Keratinocyte (primary cell): ENCODE measurements at regions not wholly inside any gene's neighbourhood (a gene's known extent, or its start where the extent isn't known, plus 50 kb on each side); places are given as distances from the start of the nearest gene placed in this dataset.
"Not testable (repeated sequence)": the region's sequence is repeated elsewhere in the genome, so short reads cannot be mapped to it uniquely, and the experiment has no call there.

ENCODE experiments used
- DNase-seq: peaks from one replicate; pipeline ENCODE4 v3.0.0-alpha.2; 2011; ENCODE audit warnings: low read depth, missing footprints, low spot score
- FAIRE-seq: peaks from 2 replicates; lab custom pipeline; 2011; peaks lifted over from hg19 to GRCh38; lab: Jason Lieb, UNC
- H2AFZ ChIP-seq: 2 replicates; pipeline ENCODE4 v1.6.0; 2012; ENCODE audit warnings: low read length, control low read depth, inconsistent platforms; ENCODE audit not compliant: control insufficient read depth
- H3K27ac ChIP-seq: 2 replicates; pipeline ENCODE4 v1.5.1; 2011; ENCODE audit warnings: low read length; ENCODE audit not compliant: control insufficient read depth, insufficient read depth
- H3K27me3 ChIP-seq: 3 replicates; pipeline ENCODE4 v1.6.0; 2011; ENCODE audit warnings: low read length; ENCODE audit not compliant: control insufficient read depth, insufficient read depth; ENCODE audit errors: extremely low read depth
- H3K36me3 ChIP-seq, 2 experiments: 2 replicates in 1 of 2; 3 replicates in 1 of 2; pipeline ENCODE4 v1.5.1; 2011; ENCODE audit warnings: low read length in 2 of 2, mild to moderate bottlenecking in 1 of 2; ENCODE audit not compliant: control insufficient read depth in 2 of 2, insufficient read depth in 2 of 2; ENCODE audit errors: extremely low read depth in 1 of 2
- H3K4me1 ChIP-seq: 3 replicates; pipeline ENCODE4 v1.5.1; 2011; ENCODE audit warnings: low read length; ENCODE audit not compliant: control insufficient read depth, insufficient read depth; ENCODE audit errors: extremely low read depth
- H3K4me2 ChIP-seq: 3 replicates; pipeline ENCODE4 v1.6.0; 2011; ENCODE audit warnings: low read depth, low read length; ENCODE audit not compliant: control insufficient read depth, insufficient read depth; ENCODE audit errors: extremely low read depth
- H3K4me3 ChIP-seq, 3 experiments: fragments of 200-600 bp in 1 of 3; sonication (generic) in 1 of 3; 2 replicates in 2 of 3; 3 replicates in 1 of 3; pipeline ENCODE4 v1.5.1; 2011 to 2016; ENCODE audit warnings: low read length in 3 of 3, mild to moderate bottlenecking in 3 of 3, control low read depth in 2 of 3, inconsistent platforms in 1 of 3, low read depth in 1 of 3, mixed read lengths in 1 of 3, mixed run types in 1 of 3, moderate library complexity in 1 of 3; ENCODE audit not compliant: control insufficient read depth in 2 of 3, insufficient read depth in 2 of 3; ENCODE audit errors: extremely low read depth in 1 of 3
- H3K79me2 ChIP-seq: 2 replicates; pipeline ENCODE4 v1.6.0; 2012; ENCODE audit warnings: low read length; ENCODE audit not compliant: control insufficient read depth, insufficient read depth
- H3K9ac ChIP-seq: 3 replicates; pipeline ENCODE4 v1.6.0; 2011; ENCODE audit warnings: low read length; ENCODE audit not compliant: control insufficient read depth, insufficient read depth; ENCODE audit errors: extremely low read depth
- H3K9me1 ChIP-seq: 3 replicates; pipeline ENCODE4 v1.6.0; 2011; ENCODE audit warnings: low read length; ENCODE audit not compliant: control insufficient read depth, insufficient read depth; ENCODE audit errors: extremely low read depth
- H3K9me3 ChIP-seq: 2 replicates; pipeline ENCODE4 v1.5.1; 2012; ENCODE audit warnings: low read depth, low read length; ENCODE audit not compliant: control insufficient read depth
- H4K20me1 ChIP-seq: 3 replicates; pipeline ENCODE4 v1.6.0; 2011; ENCODE audit warnings: low read length; ENCODE audit not compliant: control insufficient read depth, insufficient read depth; ENCODE audit errors: extremely low read depth
- EZH2 ChIP-seq: IDR thresholded peaks from one replicate; pipeline ENCODE4 v1.6.1; 2012; ENCODE audit warnings: inconsistent platforms, mild to moderate bottlenecking, low read length, moderate library complexity
- dilution Hi-C: fragments of 300-500 bp; cut with MboI; formaldehyde crosslinking; loops from one replicate; pipeline ENCODE4 v1.7.0; 2020; ENCODE audit warnings: low sequenced_read_pairs; ENCODE audit not compliant: extremely low pct_ligation_motif_present
- TF ChIP-seq, protein P1 (sequence below), 3 experiments: IDR thresholded peaks in 1 of 3; conservative IDR thresholded peaks in 1 of 3; optimal IDR thresholded peaks in 1 of 3; 2 replicates in 2 of 3; 3 replicates in 1 of 3; pipeline versions ENCODE3 to v1.5.1; 2011; ENCODE audit warnings: low read length in 3 of 3, mild to moderate bottlenecking in 3 of 3, moderate library complexity in 2 of 3, control low read depth in 1 of 3, inconsistent platforms in 1 of 3; ENCODE audit not compliant: insufficient read depth in 2 of 3; ENCODE audit errors: extremely low read depth in 1 of 3

DNA sequence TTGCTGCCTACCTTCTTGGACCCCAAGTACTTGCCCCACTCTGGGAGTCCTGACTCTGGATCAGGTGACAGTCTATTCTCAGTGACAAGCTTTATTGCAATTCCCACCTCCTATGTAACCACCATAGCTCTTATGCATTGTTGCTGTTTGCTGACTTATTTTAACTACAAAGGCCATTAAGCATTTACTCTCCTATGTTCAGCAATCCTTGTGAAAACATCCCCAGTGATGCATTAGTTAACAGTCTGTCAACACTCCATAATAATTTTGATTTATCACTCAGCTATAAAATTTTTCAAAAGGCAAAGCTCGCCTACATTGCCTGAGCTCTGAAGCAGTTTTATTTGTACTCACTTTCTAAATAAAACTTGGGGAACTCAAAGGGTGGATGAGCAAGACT lies 871.8 kb upstream of the SORCS1 start:
- Histone ChIP-seq H3K27me3 (no peaks in the 10 kb centered on the region), H3K4me3 (no peak overlapping the region), H3K9me1 (no peaks in the 10 kb centered on the region), H3K36me3 (no peaks in the 10 kb centered on the region), H4K20me1 (no peaks in the 10 kb centered on the region), H3K27ac (no peak overlapping the region), H2AFZ (no peak overlapping the region), H3K9ac (no peak overlapping the region), H3K79me2 (no peaks in the 10 kb centered on the region), H3K4me1 (no peaks in the 10 kb centered on the region), H3K9me3 (no peaks in the 10 kb centered on the region), H3K4me2 (no peak overlapping the region)
- TF ChIP-seq, protein P1, sequence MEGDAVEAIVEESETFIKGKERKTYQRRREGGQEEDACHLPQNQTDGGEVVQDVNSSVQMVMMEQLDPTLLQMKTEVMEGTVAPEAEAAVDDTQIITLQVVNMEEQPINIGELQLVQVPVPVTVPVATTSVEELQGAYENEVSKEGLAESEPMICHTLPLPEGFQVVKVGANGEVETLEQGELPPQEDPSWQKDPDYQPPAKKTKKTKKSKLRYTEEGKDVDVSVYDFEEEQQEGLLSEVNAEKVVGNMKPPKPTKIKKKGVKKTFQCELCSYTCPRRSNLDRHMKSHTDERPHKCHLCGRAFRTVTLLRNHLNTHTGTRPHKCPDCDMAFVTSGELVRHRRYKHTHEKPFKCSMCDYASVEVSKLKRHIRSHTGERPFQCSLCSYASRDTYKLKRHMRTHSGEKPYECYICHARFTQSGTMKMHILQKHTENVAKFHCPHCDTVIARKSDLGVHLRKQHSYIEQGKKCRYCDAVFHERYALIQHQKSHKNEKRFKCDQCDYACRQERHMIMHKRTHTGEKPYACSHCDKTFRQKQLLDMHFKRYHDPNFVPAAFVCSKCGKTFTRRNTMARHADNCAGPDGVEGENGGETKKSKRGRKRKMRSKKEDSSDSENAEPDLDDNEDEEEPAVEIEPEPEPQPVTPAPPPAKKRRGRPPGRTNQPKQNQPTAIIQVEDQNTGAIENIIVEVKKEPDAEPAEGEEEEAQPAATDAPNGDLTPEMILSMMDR (optimal IDR thresholded peaks at IDR 0.05 in 1 of 3, IDR thresholded peaks at IDR 0.05 in 1 of 3, conservative IDR thresholded peaks at IDR 0.05 in 1 of 3; ENCODE audit: extremely low read depth in 1 of 3, insufficient read depth in 2 of 3, low read length in 3 of 3): no peak
- FAIRE-seq (no peak), DNase-seq (no peak)
- dilution Hi-C loops: no loop called here

DNA sequence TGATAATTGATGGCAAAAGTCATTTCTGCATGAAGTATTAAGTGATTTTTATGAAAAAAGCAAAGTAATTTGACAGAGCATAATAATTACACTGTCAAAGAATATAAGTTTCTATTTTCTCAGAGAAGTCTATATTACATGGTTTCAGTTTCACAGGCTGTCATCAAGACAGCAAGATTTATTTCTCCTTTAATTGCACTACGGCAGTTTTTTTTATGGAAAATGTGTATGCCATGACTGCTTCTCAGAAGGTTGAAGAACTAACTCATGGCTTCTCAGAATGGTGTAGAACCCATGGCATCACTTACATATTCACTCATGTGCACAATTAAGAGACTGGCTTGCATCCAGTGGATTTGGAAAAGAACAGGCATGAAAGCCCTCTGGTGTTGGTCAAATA lies 870.3 kb upstream of the SORCS1 start:
- dilution Hi-C loops: no loop called here
- no peak for DNase-seq

DNA sequence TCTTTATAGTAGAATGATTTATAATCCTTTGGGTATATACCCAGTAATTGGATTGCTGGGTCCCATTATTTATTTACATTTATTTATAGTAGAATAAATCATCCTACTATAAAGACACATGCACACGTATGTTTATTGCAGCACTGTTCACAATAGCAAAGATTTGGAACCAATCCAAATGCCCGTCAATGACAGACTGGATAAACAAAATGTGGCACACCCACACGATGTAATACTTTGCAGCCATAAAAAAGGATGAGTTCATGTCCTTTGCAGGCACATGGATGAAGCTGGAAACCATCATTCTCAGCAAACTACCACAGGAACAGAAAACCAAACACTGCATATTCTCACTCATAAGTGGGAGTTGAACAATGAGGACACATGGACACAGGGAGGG lies 869.0 kb upstream of the SORCS1 start:
- H3K36me3 ChIP-seq, H3K4me3 ChIP-seq, H2AFZ ChIP-seq, FAIRE-seq, H3K9ac ChIP-seq, H3K27me3 ChIP-seq, H3K9me1 ChIP-seq, H3K79me2 ChIP-seq, dilution Hi-C loops, DNase-seq, H3K9me3 ChIP-seq, H3K4me2 ChIP-seq, H3K4me1 ChIP-seq, H4K20me1 ChIP-seq, H3K27ac ChIP-seq: not testable (repeated sequence)

More for the DNA sequence above, 870.3 kb upstream of the SORCS1 start:
- H2AFZ ChIP-seq: no peak overlapping the region
- H3K27ac ChIP-seq: no peak overlapping the region
- H3K79me2 ChIP-seq: no peaks in the 10 kb centered on the region
- H3K9me3 ChIP-seq: peaks cover 1% of the 10 kb centered on the region
- H3K27me3 ChIP-seq: no peaks in the 10 kb centered on the region
- no peaks in the 10 kb centered on the region for H3K9me1 ChIP-seq
- no peak overlapping the region for H3K4me2 ChIP-seq
- H3K4me3 ChIP-seq: no peak overlapping the region
- H3K9ac ChIP-seq: no peak overlapping the region
- no peak for TF ChIP-seq EZH2
- TF ChIP-seq, protein P1 (optimal IDR thresholded peaks at IDR 0.05 in 1 of 3, IDR thresholded peaks at IDR 0.05 in 1 of 3, conservative IDR thresholded peaks at IDR 0.05 in 1 of 3; ENCODE audit: extremely low read depth in 1 of 3, insufficient read depth in 2 of 3, low read length in 3 of 3): no peak
- no peaks in the 10 kb centered on the region for H3K36me3 ChIP-seq
- no peaks in the 10 kb centered on the region for H4K20me1 ChIP-seq
- no peak for FAIRE-seq
- H3K4me1 ChIP-seq: no peaks in the 10 kb centered on the region
